Mesodermal cell (in vitro differentiated cells): ENCODE measurements at regions not wholly inside any gene's neighbourhood (a gene's known extent, or its start where the extent isn't known, plus 50 kb on each side); places are given as distances from the start of the nearest gene placed in this dataset.

Experiments used
- H3K27ac ChIP-seq: 2 replicates; pipeline ENCODE4 v1.7.0; 2013; ENCODE audit warnings: mild to moderate bottlenecking, low read depth, low read length, moderate library complexity; ENCODE audit not compliant: severe bottlenecking
- H3K36me3 ChIP-seq: 2 replicates; pipeline ENCODE4 v1.7.1; 2013; ENCODE audit warnings: mild to moderate bottlenecking, low read length, moderate library complexity; ENCODE audit not compliant: control insufficient read depth, insufficient read depth
- H3K4me1 ChIP-seq: one replicate; pipeline ENCODE4 v1.7.1; 2013; ENCODE audit warnings: mild to moderate bottlenecking, low read length; ENCODE audit not compliant: insufficient read depth, control insufficient read depth, poor library complexity, severe bottlenecking
- H3K4me3 ChIP-seq: 2 replicates; pipeline ENCODE4 v1.7.0; 2013; ENCODE audit warnings: low read length, control low read depth, mild to moderate bottlenecking; ENCODE audit not compliant: insufficient read depth, poor library complexity, severe bottlenecking; ENCODE audit errors: extremely low read depth
- H3K9me3 ChIP-seq: 2 replicates; pipeline ENCODE4 v1.7.1; 2013; ENCODE audit warnings: mild to moderate bottlenecking, low read length, moderate library complexity; ENCODE audit not compliant: control insufficient read depth
- WGBS, 2 experiments: methylation state at CpG; one replicate each; pipeline ENCODE4 v1.1.5; 2013; ENCODE audit warnings: missing lambda C conversion rate in 2 of 2; ENCODE audit not compliant: insufficient coverage in 2 of 2; 5-methylcytosine and 5-hydroxymethylcytosine counted together

GRCh38 chr16:50981951-50982350 lies 169.1 kb downstream of the SALL1 start:
- Histone ChIP-seq H3K4me1 (no peaks in the 10 kb centered on the region), H3K36me3 (no peaks in the 10 kb centered on the region), H3K9me3 (no peaks in the 10 kb centered on the region), H3K27ac (no peak overlapping the region), H3K4me3 (no peak overlapping the region)
- WGBS, 2 experiments: 82 to 88% methylated on average over 5 to 6 of the region's 6 CpGs

DNA sequence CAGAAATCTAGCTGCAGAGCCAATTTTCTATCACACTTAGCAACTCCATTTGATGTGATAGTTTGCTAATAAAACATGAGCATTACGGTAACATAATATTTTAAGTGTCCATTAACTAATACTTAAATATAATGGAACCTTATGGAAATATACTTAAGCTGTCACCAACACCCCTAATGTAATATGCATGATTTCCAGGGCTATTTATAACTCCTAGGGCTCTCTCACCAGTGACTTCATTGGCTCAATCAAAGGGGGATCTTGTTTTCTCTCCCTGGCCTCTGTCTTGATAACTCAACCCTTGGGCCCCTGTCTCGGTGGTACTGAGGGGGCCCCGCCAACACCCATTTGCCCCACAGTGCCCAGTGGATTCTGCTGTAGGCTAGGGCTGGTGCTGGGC lies 170.4 kb downstream of the SALL1 start:
- no peaks in the 10 kb centered on the region for H3K4me1 ChIP-seq
- H3K36me3 ChIP-seq: no peaks in the 10 kb centered on the region
- WGBS, 2 experiments: 93% methylated on average over 2 of the region's 3 CpGs; no CpG with 5 or more reads in 1 of the 2 experiments
- H3K9me3 ChIP-seq: no peaks in the 10 kb centered on the region
- no peak overlapping the region for H3K27ac ChIP-seq
- no peak overlapping the region for H3K4me3 ChIP-seq

- 83 to 98% methylated on average over 6 to 8 of the region's 9 CpGs for WGBS, 2 experiments
- Histone ChIP-seq H3K9me3 (no peaks in the 10 kb centered on the region), H3K36me3 (no peaks in the 10 kb centered on the region), H3K4me3 (no peak overlapping the region), H3K27ac (no peak overlapping the region), H3K4me1 (no peaks in the 10 kb centered on the region)
Observed at GRCh38 chr16:50979806-50980620, 171.1 kb downstream of the SALL1 start.

GRCh38 chr16:50977138-50977537 lies 173.9 kb downstream of the SALL1 start:
- Histone ChIP-seq H3K9me3 (no peaks in the 10 kb centered on the region), H3K4me3 (no peak overlapping the region), H3K4me1 (no peaks in the 10 kb centered on the region), H3K27ac (no peak overlapping the region), H3K36me3 (no peaks in the 10 kb centered on the region)
- 90 to 91% methylated on average over 5 to 10 of the region's 11 CpGs for WGBS, 2 experiments

GRCh38 chr16:50974438-50975036 lies 176.5 kb downstream of the SALL1 start:
- Histone ChIP-seq H3K4me1 (no peaks in the 10 kb centered on the region), H3K36me3 (no peaks in the 10 kb centered on the region), H3K9me3 (no peaks in the 10 kb centered on the region), H3K27ac (no peak overlapping the region), H3K4me3 (no peak overlapping the region)
- WGBS, 2 experiments: 87 to 91% methylated on average over 5 of the region's 6 CpGs

GRCh38 chr16:50972876-50973275 lies 178.2 kb downstream of the SALL1 start:
- H3K27ac ChIP-seq: no peak overlapping the region
- H3K36me3 ChIP-seq: no peaks in the 10 kb centered on the region
- no peaks in the 10 kb centered on the region for H3K4me1 ChIP-seq
- WGBS, 2 experiments: 88 to 100% methylated on average over 1 to 2 of the region's 2 CpGs
- H3K4me3 ChIP-seq: no peak overlapping the region
- H3K9me3 ChIP-seq: no peaks in the 10 kb centered on the region

GRCh38 chr16:50970281-50970680 lies 180.8 kb downstream of the SALL1 start:
- Histone ChIP-seq H3K4me3 (no peak overlapping the region), H3K27ac (no peak overlapping the region), H3K4me1 (no peaks in the 10 kb centered on the region), H3K9me3 (no peaks in the 10 kb centered on the region), H3K36me3 (no peaks in the 10 kb centered on the region)
- 100% methylated on average over 1 of the region's 3 CpGs for WGBS, 2 experiments

DNA sequence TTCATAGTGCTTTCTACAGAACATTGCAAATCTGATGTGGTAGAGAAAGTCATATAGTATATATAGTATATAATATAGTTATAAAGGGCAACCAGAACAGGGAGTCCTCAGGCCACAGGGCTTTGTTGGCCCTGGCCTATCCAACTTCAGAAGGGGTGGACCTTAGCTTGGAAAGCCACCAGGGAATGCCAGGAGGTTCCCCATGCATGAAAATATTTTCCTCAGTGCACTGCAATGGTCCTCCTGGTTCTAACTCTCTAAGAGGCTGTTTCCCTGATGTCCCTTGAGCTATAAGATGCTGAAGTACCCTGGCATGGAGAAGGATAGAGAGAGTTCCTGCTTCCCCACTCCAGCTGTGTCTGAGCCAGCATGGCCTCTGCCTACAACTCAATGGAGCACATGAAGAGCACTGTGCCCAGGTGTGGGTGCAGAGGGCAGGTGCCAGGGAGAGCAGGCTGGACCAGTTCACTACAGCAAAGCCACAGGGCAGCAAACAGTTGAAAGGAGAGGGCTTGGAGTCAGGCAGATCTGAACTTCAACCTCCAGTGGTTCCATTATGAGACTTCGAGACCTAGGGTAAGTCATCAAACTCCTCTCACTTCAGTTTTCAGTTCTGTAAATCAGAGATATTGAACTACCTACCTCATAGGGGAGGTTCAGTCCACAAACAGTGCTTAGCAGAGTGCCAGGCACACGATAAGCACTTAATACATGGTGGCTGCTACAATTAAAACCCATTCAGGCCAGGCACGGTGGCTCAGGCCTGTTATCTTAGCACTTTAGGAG lies 183.1 kb downstream of the SALL1 start:
- Histone ChIP-seq H3K27ac (no peak overlapping the region), H3K4me3 (no peak overlapping the region), H3K9me3 (no peaks in the 10 kb centered on the region), H3K36me3 (no peaks in the 10 kb centered on the region), H3K4me1 (no peaks in the 10 kb centered on the region)
- WGBS, 2 experiments: 75 to 92% methylated on average over 3 of the region's 3 CpGs

GRCh38 chr16:50964491-50964890 lies 186.6 kb downstream of the SALL1 start:
- H3K27ac ChIP-seq: no peak overlapping the region

GRCh38 chr16:50961952-50962351 lies 189.1 kb downstream of the SALL1 start:
- no peak overlapping the region for H3K4me3 ChIP-seq
- H3K27ac ChIP-seq: no peak overlapping the region
- H3K4me1 ChIP-seq: no peaks in the 10 kb centered on the region
- 90 to 96% methylated on average over 3 to 6 of the region's 7 CpGs for WGBS, 2 experiments
- H3K9me3 ChIP-seq: no peaks in the 10 kb centered on the region
- H3K36me3 ChIP-seq: no peaks in the 10 kb centered on the region

More at GRCh38 chr16:50964491-50964890, 186.6 kb downstream of the SALL1 start:
- Histone ChIP-seq H3K36me3 (no peaks in the 10 kb centered on the region), H3K4me3 (no peak overlapping the region), H3K4me1 (no peaks in the 10 kb centered on the region), H3K9me3 (no peaks in the 10 kb centered on the region)
- WGBS, 2 experiments: 80 to 88% methylated on average over 1 of the region's 1 CpG
